ENCODE measurements at regions not wholly inside any gene's neighbourhood (a gene's known extent, or its start where the extent isn't known, plus 50 kb on each side); places are given as distances from the start of the nearest gene placed in this dataset.

DNA sequence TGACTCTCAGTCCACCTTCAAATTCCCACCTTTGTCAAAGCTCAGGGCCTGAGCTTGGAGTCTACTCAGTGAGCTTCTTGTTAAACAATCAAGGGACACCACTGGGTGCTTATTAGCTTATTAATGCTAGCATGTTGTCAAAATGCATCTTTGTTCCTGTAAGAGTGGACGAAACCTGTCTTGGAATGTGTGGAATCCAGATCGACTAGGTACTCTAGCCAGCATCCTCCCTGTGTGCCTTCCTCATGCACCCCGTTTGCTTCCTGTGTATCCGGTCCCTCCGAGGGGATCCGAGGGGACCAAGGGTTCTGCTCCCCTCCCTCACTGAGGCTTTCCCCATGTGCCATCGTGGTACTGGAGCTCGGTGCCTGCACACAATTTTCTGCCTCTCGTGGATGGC lies 75.7 kb upstream of the UBE3A start:
- H3K4me3 ChIP-seq (ENCODE audit: low read length), result no peak overlapping the region
- DNase-seq (ENCODE audit: low read depth, low spot score), result no peak

DNA sequence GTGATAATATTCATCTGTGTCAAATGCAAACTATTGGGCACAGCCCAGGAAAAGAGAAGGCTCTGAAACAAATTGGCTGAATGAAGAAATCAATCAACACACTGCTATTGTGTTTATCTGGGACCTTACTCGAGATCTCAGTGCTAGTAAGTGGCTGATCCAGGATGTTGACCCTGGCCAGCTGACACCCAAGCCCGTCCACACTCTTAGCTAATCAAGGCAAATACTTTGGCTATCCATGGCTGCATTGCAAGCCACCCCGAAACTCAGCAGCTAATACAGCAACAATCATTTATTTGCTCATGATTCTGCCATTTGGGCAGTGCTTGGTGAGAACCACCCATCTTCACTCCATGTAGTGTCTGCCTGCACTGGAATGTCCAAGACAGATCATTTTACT lies 74.1 kb upstream of the UBE3A start:
- DNase-seq (ENCODE audit: low read depth, low spot score), result no peak
- H3K4me3 ChIP-seq (ENCODE audit: low read length), result no peak overlapping the region

DNA sequence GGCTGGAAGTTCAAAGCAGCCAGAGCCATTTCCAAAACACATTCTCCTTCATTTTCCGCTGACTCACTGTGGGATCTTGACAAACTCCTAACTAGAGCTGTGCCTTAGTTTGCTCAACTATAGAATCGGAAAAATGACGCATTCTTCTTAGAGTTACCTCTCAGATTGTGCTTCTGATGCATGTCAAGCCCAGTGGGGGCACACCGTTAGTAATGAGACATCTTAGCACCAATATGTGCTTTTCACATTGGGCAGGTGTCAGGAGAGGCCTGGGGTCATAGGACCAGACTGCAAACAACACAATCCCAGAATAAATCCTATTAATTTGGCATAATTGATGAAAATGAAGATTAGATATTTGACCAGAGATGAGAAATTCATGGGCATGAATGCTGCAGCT lies 71.3 kb upstream of the UBE3A start:
- DNase-seq (ENCODE audit: low read depth, low spot score), result no peak
- H3K4me3 ChIP-seq (ENCODE audit: low read length), result no peak overlapping the region

DNA sequence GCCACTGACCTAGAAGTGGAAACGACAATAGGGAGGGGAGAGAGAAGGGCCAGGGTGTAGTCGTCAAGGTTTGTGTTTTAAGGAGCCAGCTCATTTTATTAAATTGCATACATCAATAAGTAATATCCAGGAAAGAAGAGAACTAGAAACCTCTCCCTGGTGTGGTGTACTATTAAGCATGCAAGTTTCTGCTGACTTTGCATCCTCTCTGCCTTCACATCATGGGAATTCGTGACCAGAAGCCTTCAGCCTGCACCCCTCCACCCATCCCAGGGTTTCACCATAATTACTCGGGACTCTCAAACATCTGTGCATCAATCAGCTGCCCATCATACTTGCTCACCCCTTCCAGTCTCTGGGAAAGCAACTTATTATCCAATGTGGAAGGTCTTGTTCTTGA lies 70.9 kb upstream of the UBE3A start:
- H3K4me3 ChIP-seq (ENCODE audit: low read length), result no peak overlapping the region
- DNase-seq (ENCODE audit: low read depth, low spot score), result no peak

DNA sequence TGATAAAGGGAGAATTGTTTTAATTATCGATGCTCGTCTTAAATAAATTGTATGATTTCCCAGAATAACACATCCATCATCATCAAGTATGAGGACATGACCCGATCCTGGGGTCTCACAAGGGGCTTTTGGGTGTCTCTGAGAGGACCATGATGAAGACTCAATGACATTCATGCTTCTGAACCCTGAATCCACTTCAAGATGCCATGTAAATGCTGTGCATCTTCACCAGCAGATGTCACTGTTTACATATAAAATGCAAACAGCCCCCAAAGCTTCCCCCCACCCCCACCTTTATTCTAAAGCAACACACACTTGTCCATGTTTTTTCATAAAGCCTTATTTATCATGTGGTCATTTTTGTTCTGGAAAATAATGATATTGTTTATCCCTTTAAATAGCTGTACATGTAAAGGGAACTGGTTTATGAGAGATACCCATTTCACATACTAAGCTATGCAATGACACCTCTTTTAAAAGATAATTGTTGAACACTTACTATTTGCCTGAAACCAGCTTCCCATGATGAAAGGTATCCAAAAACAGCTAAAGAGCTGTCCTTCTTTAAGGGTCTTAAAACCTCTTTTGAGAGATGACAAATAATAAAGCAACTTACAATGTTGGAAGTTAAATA lies 69.7 kb upstream of the UBE3A start:
- H3K4me3 ChIP-seq (ENCODE audit: low read length), result no peak overlapping the region
- DNase-seq (ENCODE audit: low read depth, low spot score), result peak; percentile 54

DNA sequence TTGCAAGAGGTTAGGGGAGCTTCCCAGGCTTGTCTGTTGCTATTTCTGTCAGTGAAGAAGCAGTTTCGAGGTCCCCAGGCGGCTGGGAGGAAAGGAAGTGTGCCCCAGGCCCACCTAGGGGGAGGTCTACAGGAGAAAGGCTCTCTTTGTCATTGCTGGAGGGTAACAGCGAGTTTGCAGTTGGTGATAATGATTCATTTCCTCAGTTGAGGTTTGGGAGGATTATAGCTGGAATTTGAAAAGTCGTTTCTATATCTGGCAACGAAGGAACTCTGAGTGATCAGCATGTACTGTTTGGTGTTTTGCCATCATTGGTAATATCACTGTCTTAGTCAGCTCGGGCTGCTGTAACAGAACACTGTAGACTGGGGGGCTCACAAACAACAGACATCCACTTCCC lies 65.5 kb upstream of the UBE3A start:
- DNase-seq (ENCODE audit: low read depth, low spot score), result no peak
- H3K4me3 ChIP-seq (ENCODE audit: low read length), result no peak overlapping the region

DNA sequence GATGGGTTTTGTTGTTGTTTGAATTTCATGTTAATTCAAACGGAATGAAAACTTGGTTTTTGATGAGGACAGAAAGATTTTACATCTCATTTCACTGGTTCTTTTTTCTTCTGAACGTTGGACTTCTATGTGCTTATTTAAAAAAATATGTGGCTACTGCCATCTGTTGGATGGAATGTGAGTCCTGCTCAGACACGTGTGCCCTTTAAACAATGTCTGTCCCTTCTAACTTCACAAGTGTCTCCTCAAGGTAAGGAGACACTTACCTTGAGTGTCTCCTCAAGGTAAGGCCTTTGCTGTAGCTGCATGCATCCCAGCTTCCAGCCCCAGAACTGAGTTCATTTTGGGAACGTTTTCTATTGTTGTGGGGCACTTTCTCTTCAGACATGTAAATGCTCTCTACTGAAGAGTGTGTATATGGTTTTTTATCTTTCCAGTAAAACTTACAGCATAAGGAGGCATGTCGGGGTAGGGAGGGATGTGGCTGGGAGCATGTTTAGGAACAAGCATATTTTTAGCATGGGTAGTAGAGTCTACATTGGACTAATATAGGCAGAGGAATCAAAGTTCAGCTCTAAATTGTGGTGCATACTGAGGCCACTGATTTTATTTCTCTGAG lies 63.1 kb upstream of the UBE3A start:
- DNase-seq (ENCODE audit: low read depth, low spot score), result peak; percentile 60

DNA sequence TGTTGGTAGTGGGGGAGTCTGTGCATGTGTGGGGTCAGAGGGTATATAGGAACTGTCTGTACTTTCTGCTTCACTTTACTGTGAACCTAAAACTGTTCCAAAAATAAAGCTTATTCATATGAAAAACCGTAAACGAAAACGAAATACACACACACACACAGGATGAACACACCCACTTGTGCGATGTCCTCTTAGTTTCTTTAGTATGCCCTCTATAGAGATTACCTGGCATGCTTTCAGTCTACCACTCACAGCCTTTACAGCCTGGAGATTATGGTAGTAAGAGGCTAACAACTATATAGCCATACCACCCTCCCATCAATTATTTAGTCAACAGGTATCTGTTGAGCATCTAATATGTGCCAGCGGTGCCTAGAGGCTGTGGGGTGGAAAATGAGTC lies 60.0 kb upstream of the UBE3A start:
- DNase-seq (ENCODE audit: low read depth, low spot score), result no peak

More for the DNA sequence above, 63.1 kb upstream of the UBE3A start:
- H3K4me3 ChIP-seq (ENCODE audit: low read length), result no peak overlapping the region

DNA sequence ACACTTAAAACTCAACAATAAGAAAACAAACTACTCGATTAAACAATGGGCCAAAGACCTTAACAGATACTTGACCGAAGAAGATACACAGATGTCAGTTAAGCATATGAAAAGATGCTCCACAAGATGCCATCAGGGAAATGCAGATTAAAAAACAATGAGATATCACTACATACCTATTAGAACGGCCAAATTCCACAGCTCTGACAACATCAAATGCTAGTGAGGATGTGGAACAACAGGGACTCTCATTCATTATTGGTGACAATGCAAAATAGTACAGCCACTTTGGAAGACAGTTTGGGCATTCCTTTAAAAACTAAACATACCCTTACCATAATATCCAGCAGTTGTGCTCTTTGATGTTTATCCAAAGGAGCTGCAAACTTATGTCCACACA lies 59.1 kb upstream of the UBE3A start:
- DNase-seq (ENCODE audit: low read depth, low spot score), result no peak

More for the DNA sequence above, 60.0 kb upstream of the UBE3A start:
- H3K4me3 ChIP-seq (ENCODE audit: low read length), result no peak overlapping the region

DNA sequence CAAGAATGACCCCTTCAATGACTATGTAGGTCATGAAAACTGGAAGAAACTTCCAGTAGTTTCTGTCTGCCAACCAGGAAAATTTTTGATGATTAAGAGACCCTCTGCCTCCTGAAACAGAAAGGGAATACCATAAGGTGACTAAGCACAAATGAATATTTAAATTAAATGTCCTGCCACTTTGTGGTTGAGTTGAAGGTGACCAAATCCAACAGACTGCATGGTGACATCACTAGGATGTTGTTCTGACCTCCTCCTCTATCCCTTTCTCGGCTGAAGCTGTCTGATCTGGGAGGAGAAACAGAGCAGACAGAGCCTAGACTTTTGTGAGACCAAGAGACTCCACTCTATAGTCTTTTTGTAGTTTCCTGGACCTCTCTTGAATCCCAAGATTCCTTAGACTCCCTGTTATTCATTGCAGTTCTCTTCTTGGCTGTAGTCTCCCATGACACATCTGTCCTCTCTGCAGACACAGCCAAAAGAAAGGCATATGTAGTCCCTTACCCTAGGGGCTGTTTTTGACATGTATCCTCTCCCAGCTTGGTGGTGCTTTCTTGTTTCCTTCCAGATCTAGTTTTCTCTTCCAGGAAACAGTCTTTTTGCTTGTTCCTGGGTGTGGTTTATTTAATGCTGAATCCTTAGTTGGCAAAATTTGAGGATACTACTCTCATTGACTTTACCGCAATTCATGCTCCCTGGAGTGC lies 55.2 kb upstream of the UBE3A start:
- no peak for DNase-seq (ENCODE audit: low read depth, low spot score)

More for the DNA sequence above, 59.1 kb upstream of the UBE3A start:
- no peak overlapping the region for H3K4me3 ChIP-seq (ENCODE audit: low read length)

DNA sequence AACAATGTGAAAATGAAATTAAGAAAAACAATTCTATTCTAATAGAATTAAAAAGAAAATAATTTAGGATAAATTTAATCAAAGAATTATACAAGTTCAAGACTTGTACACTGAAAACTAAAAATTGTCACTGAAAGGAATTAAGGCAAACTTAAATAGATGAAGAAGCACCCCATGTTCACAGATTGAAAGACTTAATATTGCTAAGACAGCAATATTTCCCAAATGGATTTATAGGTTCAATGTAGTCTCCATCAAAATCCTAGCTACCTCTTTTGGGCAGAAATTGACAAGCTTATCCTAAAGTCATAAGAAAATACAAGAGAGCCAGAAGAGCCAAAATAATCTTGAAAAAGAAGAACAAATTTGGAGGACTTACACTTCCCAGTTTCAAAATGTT lies 53.5 kb upstream of the UBE3A start:
- H3K4me3 ChIP-seq (ENCODE audit: low read length), result no peak overlapping the region

More for the DNA sequence above, 55.2 kb upstream of the UBE3A start:
- no peak overlapping the region for H3K4me3 ChIP-seq (ENCODE audit: low read length)

More for the DNA sequence above, 53.5 kb upstream of the UBE3A start:
- DNase-seq (ENCODE audit: low read depth, low spot score), result no peak
